ENCODE measurements at regions not wholly inside any gene's neighbourhood (a gene's known extent, or its start where the extent isn't known, plus 50 kb on each side); places are given as distances from the start of the nearest gene placed in this dataset.

DNA sequence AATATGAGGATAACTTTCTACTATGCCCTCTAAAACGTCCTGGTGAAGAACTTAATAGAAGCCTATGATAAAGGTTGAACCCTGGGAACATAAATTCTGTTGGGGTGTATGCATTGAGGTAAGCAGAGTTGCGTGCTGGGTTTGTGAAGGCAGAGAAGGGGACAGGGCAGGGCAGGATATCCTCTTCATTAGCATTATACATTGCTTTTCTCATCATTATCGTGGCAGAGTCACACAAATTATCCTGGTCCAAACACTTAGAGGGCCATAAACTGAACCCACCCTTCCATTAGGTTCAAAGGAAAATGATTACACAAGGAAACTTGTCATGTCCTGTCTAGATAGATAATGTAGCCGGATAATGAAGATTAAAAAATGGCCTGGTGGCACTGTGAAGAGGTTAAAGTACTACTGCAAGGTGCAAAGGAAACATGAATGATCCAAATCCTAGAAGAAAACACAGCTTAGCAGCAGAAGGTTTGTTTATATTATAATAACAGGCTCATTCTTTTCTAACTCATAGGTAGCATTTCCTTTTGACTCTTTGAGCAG, 189.1 kb downstream of the SPCS3 start:
- no peak for TF ChIP-seq POLR2A (IDR thresholded peaks at IDR 0.05)
- TF ChIP-seq, protein P1, sequence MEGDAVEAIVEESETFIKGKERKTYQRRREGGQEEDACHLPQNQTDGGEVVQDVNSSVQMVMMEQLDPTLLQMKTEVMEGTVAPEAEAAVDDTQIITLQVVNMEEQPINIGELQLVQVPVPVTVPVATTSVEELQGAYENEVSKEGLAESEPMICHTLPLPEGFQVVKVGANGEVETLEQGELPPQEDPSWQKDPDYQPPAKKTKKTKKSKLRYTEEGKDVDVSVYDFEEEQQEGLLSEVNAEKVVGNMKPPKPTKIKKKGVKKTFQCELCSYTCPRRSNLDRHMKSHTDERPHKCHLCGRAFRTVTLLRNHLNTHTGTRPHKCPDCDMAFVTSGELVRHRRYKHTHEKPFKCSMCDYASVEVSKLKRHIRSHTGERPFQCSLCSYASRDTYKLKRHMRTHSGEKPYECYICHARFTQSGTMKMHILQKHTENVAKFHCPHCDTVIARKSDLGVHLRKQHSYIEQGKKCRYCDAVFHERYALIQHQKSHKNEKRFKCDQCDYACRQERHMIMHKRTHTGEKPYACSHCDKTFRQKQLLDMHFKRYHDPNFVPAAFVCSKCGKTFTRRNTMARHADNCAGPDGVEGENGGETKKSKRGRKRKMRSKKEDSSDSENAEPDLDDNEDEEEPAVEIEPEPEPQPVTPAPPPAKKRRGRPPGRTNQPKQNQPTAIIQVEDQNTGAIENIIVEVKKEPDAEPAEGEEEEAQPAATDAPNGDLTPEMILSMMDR (IDR thresholded peaks at IDR 0.05), result no peak
